Adipocyte (in vitro differentiated cells): ENCODE measurements at regions not wholly inside any gene's neighbourhood (a gene's known extent, or its start where the extent isn't known, plus 50 kb on each side); places are given as distances from the start of the nearest gene placed in this dataset.

Source experiments
- DNase-seq: peaks from one replicate; pipeline ENCODE4 v3.0.0-alpha.2; 2015; ENCODE audit warnings: low read depth
- H3K27me3 ChIP-seq: replicated peaks from 2 replicates; pipeline ENCODE4 v1.7.0; 2013; ENCODE audit warnings: mild to moderate bottlenecking, low read length, moderate library complexity; ENCODE audit not compliant: control insufficient read depth, insufficient read depth
- H3K36me3 ChIP-seq: 2 replicates; pipeline ENCODE4 v1.7.0; 2013; ENCODE audit warnings: low read length, mild to moderate bottlenecking, moderate library complexity; ENCODE audit not compliant: control insufficient read depth, insufficient read depth, severe bottlenecking
- H3K4me1 ChIP-seq: 2 replicates; pipeline ENCODE4 v1.7.0; 2013; ENCODE audit warnings: mild to moderate bottlenecking, low read length, moderate library complexity; ENCODE audit not compliant: control insufficient read depth, insufficient read depth
- H3K4me3 ChIP-seq: 2 replicates; pipeline ENCODE4 v1.7.0; 2013; ENCODE audit warnings: mild to moderate bottlenecking, low read length, moderate library complexity
- H3K9ac ChIP-seq: 2 replicates; pipeline ENCODE4 v1.7.0; 2013; ENCODE audit warnings: mild to moderate bottlenecking, low read length, moderate library complexity
- H3K9me3 ChIP-seq: 2 replicates; pipeline ENCODE4 v1.7.0; 2013; ENCODE audit warnings: mild to moderate bottlenecking, low read length, moderate library complexity; ENCODE audit not compliant: control insufficient read depth

DNA sequence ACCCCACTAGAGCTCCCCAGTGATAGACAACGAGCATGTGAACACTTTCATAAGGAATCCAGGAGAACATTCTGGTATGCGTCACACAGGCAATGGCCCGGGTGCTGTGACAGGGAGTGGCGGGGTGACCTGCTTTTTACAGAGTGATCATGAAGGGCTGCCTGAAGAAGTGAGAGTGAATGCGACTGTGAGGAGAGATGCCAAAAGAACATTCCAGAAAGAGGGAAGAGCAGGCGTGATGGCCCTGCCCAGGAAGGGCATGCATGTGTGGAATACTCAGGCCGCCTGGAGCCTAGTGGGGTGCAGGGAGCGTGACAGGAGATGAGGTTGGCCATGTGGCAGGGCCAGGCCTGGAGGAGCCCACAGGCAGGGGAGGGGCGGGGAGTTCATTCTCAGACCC, 53.8 kb downstream of the FZD10 start:
- DNase-seq = no peak
- Histone ChIP-seq H3K36me3 (no peaks in the 10 kb centered on the region), H3K4me3 (no peak overlapping the region), H3K4me1 (no peaks in the 10 kb centered on the region), H3K9me3 (no peaks in the 10 kb centered on the region), H3K9ac (no peak overlapping the region), H3K27me3 (no peaks in the 10 kb centered on the region)

DNA sequence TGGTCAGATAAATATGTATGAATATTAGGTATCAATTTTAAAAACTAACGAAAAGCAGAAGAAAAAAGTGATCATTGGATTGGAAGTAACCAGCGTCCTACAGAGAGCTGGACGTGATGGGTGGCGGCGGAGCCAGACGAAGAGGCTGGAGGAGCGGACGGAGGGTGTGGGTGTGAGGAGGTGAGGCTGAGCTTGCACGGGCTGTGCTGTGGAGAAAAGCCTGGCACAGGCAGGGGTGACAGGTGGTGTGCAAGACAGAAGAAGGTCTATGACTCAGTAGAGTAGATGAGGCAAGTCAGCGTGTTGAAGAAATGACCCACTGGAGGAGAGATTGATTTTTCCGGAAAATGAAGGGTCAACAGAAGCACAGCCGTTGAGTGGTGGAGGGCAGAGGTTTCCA, 56.4 kb downstream of the FZD10 start:
- Histone ChIP-seq H3K36me3 (no peaks in the 10 kb centered on the region), H3K4me1 (no peaks in the 10 kb centered on the region), H3K9ac (no peak overlapping the region), H3K27me3 (no peaks in the 10 kb centered on the region), H3K4me3 (no peak overlapping the region), H3K9me3 (no peaks in the 10 kb centered on the region)
- no peak for DNase-seq

DNA sequence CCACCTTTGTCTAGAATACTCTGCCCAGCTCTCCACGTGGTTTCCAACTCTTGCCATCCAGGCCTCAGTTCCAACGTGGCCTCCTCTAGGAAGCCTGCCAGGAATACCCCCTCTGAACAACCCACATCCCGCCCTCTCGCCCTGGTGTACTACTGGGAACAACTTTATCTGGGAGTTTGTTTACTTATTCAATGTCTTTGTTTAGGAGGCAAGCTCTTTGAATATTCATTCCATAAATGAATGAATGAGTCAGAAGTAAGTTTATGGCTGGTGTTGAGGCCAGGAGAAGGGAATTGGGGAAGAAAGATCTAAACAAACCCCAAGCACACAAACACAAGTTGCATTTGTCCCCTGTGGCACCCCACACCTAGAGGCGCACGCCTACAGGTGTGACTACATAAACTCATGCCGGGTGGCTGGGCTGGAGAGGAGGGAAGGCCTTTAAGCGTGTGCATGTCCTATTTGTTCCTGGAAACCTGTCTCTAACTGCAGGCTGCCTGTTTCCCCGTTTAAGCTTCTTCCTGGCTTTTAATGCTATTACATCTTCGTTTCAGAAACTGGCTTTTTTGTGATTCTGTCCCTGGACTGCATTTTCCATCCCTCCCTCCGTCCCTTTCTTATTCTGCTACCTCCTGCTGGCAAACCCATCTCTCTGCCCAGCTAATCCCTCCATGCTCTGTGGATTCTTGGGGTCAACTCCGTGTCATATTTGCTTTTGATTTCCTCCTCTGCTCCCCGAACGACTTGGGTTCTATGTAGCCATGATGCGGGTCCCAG, 57.9 kb downstream of the FZD10 start:
- no peak for DNase-seq
- no peaks in the 10 kb centered on the region for H3K36me3 ChIP-seq
- H3K9me3 ChIP-seq = no peaks in the 10 kb centered on the region
- H3K4me1 ChIP-seq = no peaks in the 10 kb centered on the region
- H3K9ac ChIP-seq = no peak overlapping the region
- H3K4me3 ChIP-seq = no peak overlapping the region
- no peaks in the 10 kb centered on the region for H3K27me3 ChIP-seq

DNA sequence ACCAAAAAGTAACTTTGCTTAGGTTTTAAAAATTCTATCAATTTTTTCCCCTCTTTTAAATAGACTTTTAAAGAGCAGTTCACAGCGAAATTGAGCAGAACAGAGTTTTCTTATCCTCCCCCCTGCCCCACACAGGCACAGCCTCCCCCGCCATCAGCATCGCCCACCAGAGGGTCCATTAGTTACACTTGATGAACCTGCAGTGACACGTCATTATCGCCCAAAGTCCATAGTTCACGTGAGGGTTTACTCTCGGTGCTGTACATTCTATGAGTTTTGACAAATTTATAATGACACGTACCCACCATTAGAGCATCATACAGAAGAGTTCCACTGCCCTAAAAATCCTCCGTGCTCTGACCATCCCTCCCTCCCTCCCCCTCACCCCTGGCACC, 58.4 kb downstream of the FZD10 start:
- no peaks in the 10 kb centered on the region for H3K27me3 ChIP-seq

GRCh38 chr12:130222519-130223218, 60.4 kb downstream of the FZD10 start:
- DNase-seq = no peak
- Histone ChIP-seq H3K27me3 (no peaks in the 10 kb centered on the region), H3K4me3 (no peak overlapping the region), H3K4me1 (no peaks in the 10 kb centered on the region), H3K9me3 (no peaks in the 10 kb centered on the region), H3K9ac (no peak overlapping the region), H3K36me3 (no peaks in the 10 kb centered on the region)

More for the DNA sequence above, 58.4 kb downstream of the FZD10 start:
- no peak overlapping the region for H3K9ac ChIP-seq
- no peaks in the 10 kb centered on the region for H3K4me1 ChIP-seq
- no peaks in the 10 kb centered on the region for H3K36me3 ChIP-seq
- no peak for DNase-seq
- H3K9me3 ChIP-seq = no peaks in the 10 kb centered on the region
- no peak overlapping the region for H3K4me3 ChIP-seq

- Histone ChIP-seq H3K4me1 (no peaks in the 10 kb centered on the region), H3K27me3 (no peaks in the 10 kb centered on the region), H3K9me3 (no peaks in the 10 kb centered on the region), H3K9ac (no peak overlapping the region), H3K36me3 (no peaks in the 10 kb centered on the region), H3K4me3 (no peak overlapping the region)
- DNase-seq = no peak
These were observed 61.5 kb downstream of the FZD10 start for GRCh38 chr12:130223767-130224244.

DNA sequence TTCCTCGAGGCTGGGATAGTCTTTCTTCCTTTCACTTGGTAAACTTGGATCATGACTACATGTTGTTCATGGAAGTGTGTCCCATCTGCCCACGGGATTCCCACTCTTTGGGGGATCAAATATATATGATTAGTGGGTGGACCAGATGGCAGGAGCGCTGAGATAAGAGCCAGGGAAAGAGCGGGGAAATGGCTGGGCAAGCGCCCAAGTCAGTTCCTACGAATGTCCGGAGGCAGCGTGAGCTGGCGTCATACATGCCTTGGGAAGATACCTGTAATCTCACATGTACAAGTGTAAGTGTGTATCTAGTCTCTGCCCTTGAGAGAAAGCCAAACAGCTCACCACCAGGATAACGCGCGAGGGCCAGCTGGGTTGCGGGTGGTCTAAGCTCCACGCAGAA, 62.3 kb downstream of the FZD10 start:
- Histone ChIP-seq H3K4me1 (no peaks in the 10 kb centered on the region), H3K27me3 (no peaks in the 10 kb centered on the region), H3K9me3 (no peaks in the 10 kb centered on the region), H3K9ac (no peak overlapping the region), H3K36me3 (no peaks in the 10 kb centered on the region), H3K4me3 (no peak overlapping the region)
- DNase-seq = no peak

- Histone ChIP-seq H3K9me3 (no peaks in the 10 kb centered on the region), H3K4me1 (no peaks in the 10 kb centered on the region), H3K27me3 (no peaks in the 10 kb centered on the region), H3K4me3 (no peak overlapping the region), H3K9ac (no peak overlapping the region), H3K36me3 (no peaks in the 10 kb centered on the region)
- no peak for DNase-seq
These were observed 63.1 kb downstream of the FZD10 start for GRCh38 chr12:130225347-130225746.

DNA sequence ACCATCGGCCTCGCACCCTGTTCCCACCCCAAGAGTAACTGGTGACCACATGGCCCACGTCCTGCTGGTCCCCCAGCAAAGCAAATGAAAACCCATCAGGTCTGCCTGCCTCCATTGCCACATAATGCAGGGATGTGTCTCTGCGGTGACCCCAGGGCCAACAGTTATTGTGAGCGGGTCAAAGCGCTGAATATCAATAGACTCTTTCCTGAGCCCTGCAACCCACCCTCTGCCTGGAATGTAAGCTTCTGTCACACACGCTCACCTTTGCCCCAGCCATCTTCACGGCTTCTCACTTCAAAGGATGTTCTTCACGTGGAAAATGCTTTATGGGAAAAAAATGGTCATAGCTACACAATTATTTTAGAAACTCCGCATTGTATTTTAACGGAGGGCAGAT, 63.9 kb downstream of the FZD10 start:
- H3K9ac ChIP-seq = no peak overlapping the region
- H3K4me1 ChIP-seq = no peaks in the 10 kb centered on the region
- peaks cover 7% of the 10 kb centered on the region for H3K9me3 ChIP-seq
- H3K27me3 ChIP-seq = no peaks in the 10 kb centered on the region
- DNase-seq = no peak
- no peaks in the 10 kb centered on the region for H3K36me3 ChIP-seq
- no peak overlapping the region for H3K4me3 ChIP-seq

- Histone ChIP-seq H3K4me3 (no peak overlapping the region), H3K9me3 (peaks cover 7% of the 10 kb centered on the region), H3K36me3 (no peaks in the 10 kb centered on the region), H3K9ac (no peak overlapping the region), H3K4me1 (no peaks in the 10 kb centered on the region), H3K27me3 (no peaks in the 10 kb centered on the region)
- no peak for DNase-seq
These were observed 64.5 kb downstream of the FZD10 start for GRCh38 chr12:130226771-130227170.

- peaks cover 12% of the 10 kb centered on the region for H3K9me3 ChIP-seq
- H3K36me3 ChIP-seq = no peaks in the 10 kb centered on the region
- DNase-seq = no peak
- H3K4me3 ChIP-seq = no peak overlapping the region
- H3K4me1 ChIP-seq = no peaks in the 10 kb centered on the region
- H3K9ac ChIP-seq = no peak overlapping the region
- H3K27me3 ChIP-seq = no peaks in the 10 kb centered on the region
These were observed 65.4 kb downstream of the FZD10 start for GRCh38 chr12:130227641-130228040.
